ENCODE measurements at regions not wholly inside any gene's neighbourhood (a gene's known extent, or its start where the extent isn't known, plus 50 kb on each side); places are given as distances from the start of the nearest gene placed in this dataset.
"Not testable (repeated sequence)": the region's sequence is repeated elsewhere in the genome, so short reads cannot be mapped to it uniquely, and the experiment has no call there.

- no CpG with 5 or more reads among the region's 1 CpG for WGBS, 2 donors
- H3K27ac ChIP-seq; intact Hi-C loops (cut with DNase I); H3K36me3 ChIP-seq; H3K9me3 ChIP-seq; H3K4me1 ChIP-seq; DNase-seq; H3K27me3 ChIP-seq; H3K4me3 ChIP-seq (replicated peaks in 1 of 3): not testable (repeated sequence)
Observed at GRCh38 chr7:9919-10318, 182.5 kb upstream of the FAM20C start.

- 87 to 98% methylated on average over 3 to 8 of the region's 20 CpGs for WGBS, 2 donors
- H3K27me3 ChIP-seq; DNase-seq; H3K9me3 ChIP-seq; intact Hi-C loops (cut with DNase I); H3K36me3 ChIP-seq; H3K4me1 ChIP-seq; H3K4me3 ChIP-seq (replicated peaks in 1 of 3); H3K27ac ChIP-seq: not testable (repeated sequence)
Observed at GRCh38 chr7:32565-33280, 159.6 kb upstream of the FAM20C start.

- DNase-seq: peak in 1 of 2 donors; percentile 3
- H3K27me3 ChIP-seq; intact Hi-C loops (cut with DNase I); H3K36me3 ChIP-seq; H3K4me1 ChIP-seq; H3K27ac ChIP-seq; H3K4me3 ChIP-seq (replicated peaks in 1 of 3); H3K9me3 ChIP-seq: not testable (repeated sequence)
- WGBS, 2 donors: 68 to 83% methylated on average over 3 to 4 of the region's 9 CpGs
Observed at GRCh38 chr7:35121-35541, 157.2 kb upstream of the FAM20C start.

- WGBS, 2 donors: no CpG with 5 or more reads among the region's 4 CpGs
- H3K36me3 ChIP-seq; DNase-seq; H3K4me1 ChIP-seq; H3K9me3 ChIP-seq; H3K27me3 ChIP-seq; H3K27ac ChIP-seq; H3K4me3 ChIP-seq (replicated peaks in 1 of 3); intact Hi-C loops (cut with DNase I): not testable (repeated sequence)
Observed at GRCh38 chr7:36539-36938, 155.8 kb upstream of the FAM20C start.

GRCh38 chr7:37656-38055 lies 154.7 kb upstream of the FAM20C start:
- 96 to 99% methylated on average over 9 to 10 of the region's 10 CpGs for WGBS, 2 donors
- peaks cover 16 to 20% of the 10 kb centered on the region in 2 donors for H3K4me1 ChIP-seq
- H3K27me3 ChIP-seq; H3K27ac ChIP-seq; H3K9me3 ChIP-seq; H3K4me3 ChIP-seq (replicated peaks in 1 of 3); DNase-seq; H3K36me3 ChIP-seq; intact Hi-C loops (cut with DNase I): not testable (repeated sequence)

GRCh38 chr7:38444-38843 lies 153.9 kb upstream of the FAM20C start:
- 80% methylated on average over 1 of the region's 4 CpGs; no CpG with 5 or more reads in 1 of the 2 donors for WGBS, 2 donors
- H3K27ac ChIP-seq; DNase-seq; H3K36me3 ChIP-seq; H3K27me3 ChIP-seq; H3K4me3 ChIP-seq (replicated peaks in 1 of 3); intact Hi-C loops (cut with DNase I); H3K9me3 ChIP-seq: not testable (repeated sequence)
- peaks cover 16 to 21% of the 10 kb centered on the region in 2 donors for H3K4me1 ChIP-seq

GRCh38 chr7:39984-40740 lies 152.2 kb upstream of the FAM20C start:
- H3K27ac ChIP-seq; H3K27me3 ChIP-seq; intact Hi-C loops (cut with DNase I); H3K36me3 ChIP-seq; H3K9me3 ChIP-seq; H3K4me3 ChIP-seq (replicated peaks in 1 of 3): not testable (repeated sequence)
- WGBS, 2 donors: 8 to 29% methylated on average over 4 of the region's 5 CpGs
- TF ChIP-seq CTCF (IDR thresholded peaks at IDR 0.05): peak in 3 of 6 experiments; percentile 33 to 57 (median 40)
- peaks cover 16 to 21% of the 10 kb centered on the region in 2 donors for H3K4me1 ChIP-seq
- DNase-seq: peak; percentile 47 to 68

Data from thyroid gland (tissue), 4 donors.